ENCODE measurements at regions not wholly inside any gene's neighbourhood (a gene's known extent, or its start where the extent isn't known, plus 50 kb on each side); places are given as distances from the start of the nearest gene placed in this dataset.

DNA sequence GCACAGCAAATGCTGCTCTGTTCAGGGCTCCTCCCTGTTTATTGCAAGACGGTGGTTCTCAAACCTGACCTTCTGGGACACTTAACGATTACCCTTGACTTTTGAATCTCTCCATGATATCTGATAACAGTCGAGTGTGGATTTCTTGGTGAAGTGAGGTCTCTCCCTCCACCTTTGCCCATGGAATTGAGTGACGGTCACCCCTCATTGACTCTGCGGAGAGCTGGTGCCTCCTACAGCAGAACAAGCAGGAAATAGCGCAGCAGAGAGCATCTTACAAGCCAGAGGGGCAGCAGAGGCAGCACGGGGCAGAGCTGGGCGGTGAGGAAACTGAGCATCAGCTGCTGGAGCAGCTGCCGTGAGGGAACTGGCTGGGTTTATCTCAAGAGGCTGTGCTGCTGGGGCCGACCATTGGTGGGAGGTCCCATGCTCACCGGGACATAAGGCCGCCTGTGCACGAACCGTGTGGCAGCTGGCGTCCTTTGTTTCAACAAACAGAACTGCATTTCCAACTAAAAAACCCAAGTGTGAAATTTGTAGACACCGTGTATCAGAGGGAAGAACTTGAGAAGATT, 189.8 kb downstream of the MTRR start:
- POLR2A ChIA-PET (ENCODE audit: low non-redundant PET) = no interaction called here
- TF ChIP-seq, protein P1, sequence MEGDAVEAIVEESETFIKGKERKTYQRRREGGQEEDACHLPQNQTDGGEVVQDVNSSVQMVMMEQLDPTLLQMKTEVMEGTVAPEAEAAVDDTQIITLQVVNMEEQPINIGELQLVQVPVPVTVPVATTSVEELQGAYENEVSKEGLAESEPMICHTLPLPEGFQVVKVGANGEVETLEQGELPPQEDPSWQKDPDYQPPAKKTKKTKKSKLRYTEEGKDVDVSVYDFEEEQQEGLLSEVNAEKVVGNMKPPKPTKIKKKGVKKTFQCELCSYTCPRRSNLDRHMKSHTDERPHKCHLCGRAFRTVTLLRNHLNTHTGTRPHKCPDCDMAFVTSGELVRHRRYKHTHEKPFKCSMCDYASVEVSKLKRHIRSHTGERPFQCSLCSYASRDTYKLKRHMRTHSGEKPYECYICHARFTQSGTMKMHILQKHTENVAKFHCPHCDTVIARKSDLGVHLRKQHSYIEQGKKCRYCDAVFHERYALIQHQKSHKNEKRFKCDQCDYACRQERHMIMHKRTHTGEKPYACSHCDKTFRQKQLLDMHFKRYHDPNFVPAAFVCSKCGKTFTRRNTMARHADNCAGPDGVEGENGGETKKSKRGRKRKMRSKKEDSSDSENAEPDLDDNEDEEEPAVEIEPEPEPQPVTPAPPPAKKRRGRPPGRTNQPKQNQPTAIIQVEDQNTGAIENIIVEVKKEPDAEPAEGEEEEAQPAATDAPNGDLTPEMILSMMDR (conservative IDR thresholded peaks at IDR 0.05; ENCODE audit: low read depth) = no peak
- CTCF ChIA-PET = no interaction called here
- DNase-seq (ENCODE audit: low spot score) = no peak
- no peak overlapping the region for H3K27ac ChIP-seq

DNA sequence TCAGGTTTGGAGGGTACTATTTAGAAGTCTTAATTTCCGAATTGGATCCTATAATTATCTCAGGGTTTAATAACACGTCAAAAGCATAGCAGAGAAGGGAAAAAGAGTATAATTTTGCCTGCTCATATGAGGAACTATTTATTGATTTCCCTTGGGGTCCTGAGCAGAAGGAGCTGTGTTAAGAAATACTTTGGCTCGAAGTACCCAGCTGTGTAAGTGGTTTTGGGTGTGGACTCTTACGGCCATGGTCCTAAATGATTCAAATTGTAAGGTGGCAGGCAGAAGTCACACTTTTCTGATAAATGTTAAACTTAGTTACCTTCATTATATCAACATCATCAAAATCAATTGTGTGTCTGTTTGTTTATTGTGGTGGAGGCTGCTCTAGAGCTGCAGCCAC, 190.4 kb downstream of the MTRR start:
- no peak for DNase-seq (ENCODE audit: low spot score)

DNA sequence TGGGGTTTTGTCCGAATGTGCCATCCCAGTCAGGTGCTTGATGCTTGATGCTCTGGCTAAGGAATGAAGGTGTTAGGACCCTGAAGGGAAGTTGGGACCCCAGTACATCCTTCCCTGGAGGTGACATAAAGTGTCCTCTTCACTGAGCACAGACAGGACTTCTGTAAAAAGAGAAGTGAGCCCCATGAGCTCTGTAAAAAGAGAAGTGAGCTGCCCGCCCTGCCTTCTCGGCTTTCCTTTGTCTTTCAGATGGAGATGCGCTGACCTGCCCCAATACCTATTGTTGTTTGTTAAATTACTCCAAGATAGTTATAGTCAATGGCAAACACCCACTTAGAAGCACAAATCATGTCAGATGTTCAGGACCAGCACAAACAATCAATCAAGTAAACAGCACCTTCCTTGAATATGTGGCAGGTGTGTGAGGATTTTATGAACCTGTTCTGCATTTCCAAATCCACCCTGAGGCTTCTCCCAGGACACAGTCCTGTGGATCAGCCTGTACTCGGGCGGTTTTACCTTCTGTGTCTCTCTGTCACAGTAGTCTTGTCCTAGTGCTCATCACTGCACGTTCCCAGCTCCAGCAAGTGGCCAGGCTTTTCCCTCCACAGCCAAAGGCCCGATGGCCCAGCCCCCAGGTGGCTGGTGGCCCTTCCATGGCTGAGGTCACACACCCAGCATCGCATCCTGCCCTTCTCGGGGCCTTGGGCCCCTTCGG, 191.4 kb downstream of the MTRR start:
- POLR2A ChIA-PET (ENCODE audit: low non-redundant PET) = no interaction called here
- no peak for DNase-seq (ENCODE audit: low spot score)
- TF ChIP-seq, protein P1 (conservative IDR thresholded peaks at IDR 0.05; ENCODE audit: low read depth) = no peak
- H3K27ac ChIP-seq = no peak overlapping the region
- CTCF ChIA-PET = no interaction called here

More for the DNA sequence above, 190.4 kb downstream of the MTRR start:
- H3K27ac ChIP-seq = no peak overlapping the region
- TF ChIP-seq, protein P1 (conservative IDR thresholded peaks at IDR 0.05; ENCODE audit: low read depth) = no peak
- POLR2A ChIA-PET (ENCODE audit: low non-redundant PET) = no interaction called here
- CTCF ChIA-PET = no interaction called here

DNA sequence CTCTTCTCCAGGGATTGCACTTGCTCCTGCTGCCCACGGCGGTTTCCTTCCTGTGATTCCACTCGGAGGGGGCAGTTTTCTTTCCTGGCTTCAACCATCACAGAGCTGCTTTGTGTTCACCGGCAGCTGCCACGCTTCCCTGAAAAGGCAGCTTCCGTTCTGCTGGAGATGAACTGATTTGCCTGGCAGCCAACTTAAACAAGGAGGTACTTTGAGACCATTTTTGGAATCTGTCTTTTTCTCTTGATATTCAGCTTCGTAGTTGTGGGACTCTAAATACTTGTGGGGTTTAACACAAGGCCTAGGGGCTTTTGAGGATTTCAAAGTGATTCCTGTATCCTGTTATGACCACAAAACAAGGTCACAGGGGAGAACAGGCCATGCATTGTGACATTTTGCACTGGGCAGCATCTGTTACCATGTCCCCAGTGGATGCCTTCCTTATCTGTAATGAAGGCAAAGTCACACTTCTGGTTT, 192.0 kb downstream of the MTRR start:
- POLR2A ChIA-PET (ENCODE audit: low non-redundant PET) = no interaction called here
- TF ChIP-seq, protein P1 (conservative IDR thresholded peaks at IDR 0.05; ENCODE audit: low read depth) = no peak
- CTCF ChIA-PET = interaction anchor here (0.6 kb wide), 1 partner anchor 1147 kb away, joined by 3 read pairs; no protein-coding TSS in a partner anchor
- DNase-seq (ENCODE audit: low spot score) = no peak
- H3K27ac ChIP-seq = no peak overlapping the region

DNA sequence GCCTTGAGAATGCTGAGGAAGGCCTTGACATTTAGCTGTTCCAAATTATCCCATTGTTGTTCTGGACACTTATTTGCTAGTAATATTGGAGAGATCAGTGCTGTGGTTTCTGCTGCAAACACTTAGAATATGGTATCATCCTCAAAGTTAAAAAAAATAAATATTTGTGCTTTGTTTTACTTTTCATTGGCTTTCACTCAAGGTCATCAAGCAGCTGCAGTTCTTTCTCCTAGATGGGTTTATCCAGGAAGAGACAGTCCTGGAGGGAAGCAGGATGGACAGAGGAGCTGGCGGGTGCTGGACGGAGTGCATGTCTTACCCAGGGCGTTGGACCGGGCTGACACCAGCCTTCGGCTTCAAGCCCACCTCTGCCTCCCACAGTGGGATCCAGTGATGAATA, 193.6 kb downstream of the MTRR start:
- DNase-seq (ENCODE audit: low spot score) = no peak
- no peak overlapping the region for H3K27ac ChIP-seq
- TF ChIP-seq, protein P1 (conservative IDR thresholded peaks at IDR 0.05; ENCODE audit: low read depth) = no peak
- ChIA-PET CTCF (no interaction called here), POLR2A (ENCODE audit: low non-redundant PET) (no interaction called here)

DNA sequence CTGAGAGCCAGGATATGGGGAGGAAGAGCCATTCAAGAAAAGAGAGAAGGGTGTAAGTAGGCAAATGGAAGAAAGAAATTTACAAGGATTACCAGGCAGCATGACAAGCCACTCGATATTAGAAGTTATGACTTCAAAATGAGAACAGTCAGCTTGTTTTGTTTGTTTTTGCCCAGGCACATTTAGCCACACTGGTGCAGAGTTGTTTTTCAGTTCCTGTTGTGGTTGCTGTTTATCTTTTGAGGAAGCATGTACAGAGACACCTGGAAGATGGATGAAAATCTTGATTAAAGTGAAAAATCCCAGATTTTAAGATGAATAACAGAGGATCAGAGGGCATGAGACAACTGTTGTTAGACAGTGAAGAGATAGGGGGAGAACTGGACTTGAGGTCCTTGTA, 199.1 kb downstream of the MTRR start:
- CTCF ChIA-PET = no interaction called here
- TF ChIP-seq, protein P1 (conservative IDR thresholded peaks at IDR 0.05; ENCODE audit: low read depth) = no peak
- POLR2A ChIA-PET (ENCODE audit: low non-redundant PET) = no interaction called here
- no peak overlapping the region for H3K27ac ChIP-seq
- no peak for DNase-seq (ENCODE audit: low spot score)
